22Rv1 (cell line): ENCODE measurements at regions not wholly inside any gene's neighbourhood (a gene's known extent, or its start where the extent isn't known, plus 50 kb on each side); places are given as distances from the start of the nearest gene placed in this dataset.

Experiments
- H3K27ac ChIP-seq: fragments of 450-650 bp; 2 replicates; pipeline ENCODE4 v1.5.1; 2017
- ZFX ChIP-seq: fragments of 450-650 bp; IDR thresholded peaks from 2 replicates; pipeline ENCODE4 v1.6.1; 2017; ENCODE audit warnings: antibody characterized with exemption, borderline replicate concordance
- TF ChIP-seq, protein P1 (sequence below): fragments of 450-650 bp; IDR thresholded peaks from 2 replicates; pipeline ENCODE4 v1.5.1; 2017; ENCODE audit warnings: mild to moderate bottlenecking

DNA sequence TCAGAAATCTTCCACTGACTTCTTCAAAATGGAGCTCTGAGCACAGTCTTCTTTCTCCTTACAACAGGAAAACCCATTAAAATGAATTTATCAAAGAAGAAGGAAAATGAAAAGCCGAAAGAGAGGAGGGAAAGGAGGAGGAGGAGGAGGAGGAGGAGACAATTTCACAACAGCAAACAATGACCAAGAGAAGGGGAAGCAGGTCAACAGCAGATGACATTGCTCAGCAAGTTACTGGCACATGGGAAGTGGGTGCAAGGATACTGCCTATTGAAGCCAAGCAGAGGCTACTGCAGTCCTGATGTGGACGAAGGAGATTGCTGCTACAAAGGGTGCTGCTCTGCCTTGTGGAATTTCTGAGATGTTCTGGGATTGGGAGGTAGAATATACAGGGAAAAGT is 140.0 kb upstream of the FOXN2 start:
- no peak overlapping the region for H3K27ac ChIP-seq
- no peak for TF ChIP-seq ZFX
- TF ChIP-seq, protein P1, sequence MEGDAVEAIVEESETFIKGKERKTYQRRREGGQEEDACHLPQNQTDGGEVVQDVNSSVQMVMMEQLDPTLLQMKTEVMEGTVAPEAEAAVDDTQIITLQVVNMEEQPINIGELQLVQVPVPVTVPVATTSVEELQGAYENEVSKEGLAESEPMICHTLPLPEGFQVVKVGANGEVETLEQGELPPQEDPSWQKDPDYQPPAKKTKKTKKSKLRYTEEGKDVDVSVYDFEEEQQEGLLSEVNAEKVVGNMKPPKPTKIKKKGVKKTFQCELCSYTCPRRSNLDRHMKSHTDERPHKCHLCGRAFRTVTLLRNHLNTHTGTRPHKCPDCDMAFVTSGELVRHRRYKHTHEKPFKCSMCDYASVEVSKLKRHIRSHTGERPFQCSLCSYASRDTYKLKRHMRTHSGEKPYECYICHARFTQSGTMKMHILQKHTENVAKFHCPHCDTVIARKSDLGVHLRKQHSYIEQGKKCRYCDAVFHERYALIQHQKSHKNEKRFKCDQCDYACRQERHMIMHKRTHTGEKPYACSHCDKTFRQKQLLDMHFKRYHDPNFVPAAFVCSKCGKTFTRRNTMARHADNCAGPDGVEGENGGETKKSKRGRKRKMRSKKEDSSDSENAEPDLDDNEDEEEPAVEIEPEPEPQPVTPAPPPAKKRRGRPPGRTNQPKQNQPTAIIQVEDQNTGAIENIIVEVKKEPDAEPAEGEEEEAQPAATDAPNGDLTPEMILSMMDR, result no peak

DNA sequence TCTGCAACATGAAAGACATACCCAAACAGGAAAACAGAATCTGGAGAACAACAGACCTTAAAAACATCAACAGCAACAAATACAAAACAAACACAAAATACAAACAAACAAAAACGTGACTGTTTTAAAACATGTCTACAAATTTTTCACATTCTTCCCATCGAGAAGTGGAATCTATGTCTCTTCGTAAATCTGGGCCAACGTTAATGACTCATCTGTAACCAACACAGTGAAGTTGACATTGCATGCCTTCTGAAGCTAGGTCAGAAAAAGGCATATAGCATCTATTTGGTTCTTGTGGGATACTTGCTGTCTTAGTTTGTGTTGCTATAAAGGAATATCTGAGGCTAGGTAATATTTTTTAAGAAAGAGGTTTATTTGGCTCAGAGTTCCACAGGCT is 139.2 kb upstream of the FOXN2 start:
- no peak overlapping the region for H3K27ac ChIP-seq
- TF ChIP-seq, protein P1, result no peak
- no peak for TF ChIP-seq ZFX

DNA sequence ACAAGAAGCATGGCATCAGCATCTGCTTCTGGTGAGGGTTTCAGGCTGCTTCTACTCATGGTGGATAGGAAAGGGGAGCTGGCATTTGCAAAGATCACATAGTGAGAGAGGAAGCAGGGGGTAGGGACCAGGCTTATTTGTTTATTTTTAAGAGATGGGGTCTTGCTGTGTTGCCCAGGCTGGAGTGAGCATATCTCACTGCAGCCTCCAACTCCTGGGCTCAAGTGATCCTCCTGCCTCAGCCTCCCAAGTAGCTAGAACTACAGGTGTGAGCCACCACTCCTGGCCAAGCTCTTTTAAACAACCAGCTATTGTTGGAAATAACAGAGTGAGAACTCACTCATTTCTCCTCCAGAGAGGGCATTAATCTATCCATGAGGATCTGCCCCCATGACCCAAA is 138.8 kb upstream of the FOXN2 start:
- no peak overlapping the region for H3K27ac ChIP-seq
- TF ChIP-seq, protein P1, result no peak
- no peak for TF ChIP-seq ZFX

DNA sequence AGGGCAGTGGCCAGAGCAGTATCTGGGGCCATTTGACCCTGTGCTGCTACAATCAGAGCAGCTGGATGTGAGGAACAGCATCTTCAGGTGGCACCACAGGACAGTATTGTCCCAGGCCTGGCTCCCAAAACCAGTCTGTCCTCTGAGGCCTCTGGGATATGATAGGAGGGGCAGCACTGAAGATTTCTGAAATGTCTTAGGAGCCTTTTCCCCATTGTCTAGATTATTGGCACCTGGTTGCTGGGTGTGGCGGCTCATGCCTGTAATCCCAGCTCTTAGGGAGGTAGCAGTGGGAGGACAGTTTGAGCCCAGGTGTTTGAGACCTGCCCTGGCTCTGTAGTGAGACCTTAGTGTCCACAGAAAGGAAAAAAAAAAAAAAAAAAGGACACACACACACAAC is 137.6 kb upstream of the FOXN2 start:
- no peak for TF ChIP-seq ZFX
- TF ChIP-seq, protein P1, result no peak
- H3K27ac ChIP-seq, result no peak overlapping the region

DNA sequence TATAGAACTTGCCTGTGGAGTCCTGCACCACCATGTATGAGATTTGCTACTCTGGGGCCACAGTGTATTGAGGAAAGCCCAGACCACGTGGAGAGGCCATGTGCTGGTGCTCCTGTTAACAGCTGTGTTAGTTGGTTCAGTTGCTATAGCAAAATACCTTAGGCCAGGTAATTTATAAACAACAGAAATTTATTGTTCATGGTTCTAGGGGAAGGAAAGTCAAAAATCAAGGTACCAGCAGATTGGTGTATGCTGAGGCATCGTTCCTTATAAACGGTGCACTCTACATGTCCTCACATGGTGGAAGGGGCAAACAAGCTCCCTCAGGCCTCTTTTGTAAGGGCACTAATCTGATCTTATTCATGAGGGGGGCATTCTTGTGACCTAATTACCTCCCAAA is 135.9 kb upstream of the FOXN2 start:
- H3K27ac ChIP-seq, result no peak overlapping the region
- TF ChIP-seq ZFX, result no peak
- TF ChIP-seq, protein P1, result no peak

DNA sequence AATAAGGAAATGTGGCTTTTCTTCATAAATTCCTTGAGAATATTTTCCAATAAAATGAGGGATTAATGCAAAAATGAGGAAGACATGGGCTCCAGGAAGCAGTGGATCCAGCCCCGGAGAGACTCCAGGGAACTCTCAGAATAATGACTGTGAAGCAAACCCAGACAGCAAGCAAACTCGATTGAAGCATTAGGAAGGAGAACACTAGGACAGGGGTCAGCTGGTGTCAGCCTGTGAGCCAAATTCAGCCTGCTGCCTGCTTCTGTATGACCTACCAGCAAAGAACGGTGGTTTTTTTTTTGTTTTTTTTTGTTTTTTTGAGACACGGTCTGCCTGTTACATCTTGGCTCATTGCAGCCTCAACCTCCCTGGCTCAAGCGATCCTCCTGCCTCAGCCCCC is 133.9 kb upstream of the FOXN2 start:
- H3K27ac ChIP-seq, result no peak overlapping the region
- TF ChIP-seq ZFX, result no peak
- TF ChIP-seq, protein P1, result no peak

DNA sequence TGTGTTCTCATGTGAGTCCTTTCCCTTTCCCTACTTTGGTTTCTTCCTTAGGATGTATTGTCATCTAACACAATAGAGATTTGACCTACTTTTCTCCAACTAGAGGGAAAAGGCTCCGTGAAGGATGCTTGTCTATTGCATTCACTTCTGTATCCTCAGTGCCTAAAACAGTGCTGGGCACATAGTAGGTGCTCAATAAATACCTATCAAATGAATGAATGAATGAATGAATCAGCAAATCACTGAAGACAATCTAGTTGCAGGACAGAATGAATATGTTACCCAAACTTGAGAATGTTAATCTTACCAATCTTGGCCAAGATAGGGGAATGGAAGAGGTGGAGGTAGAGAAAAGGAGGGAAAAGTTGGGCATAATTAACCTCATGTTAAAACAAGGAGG is 131.2 kb upstream of the FOXN2 start:
- H3K27ac ChIP-seq, result no peak overlapping the region
- TF ChIP-seq ZFX, result no peak
- TF ChIP-seq, protein P1, result no peak
